ENCODE measurements at regions not wholly inside any gene's neighbourhood (a gene's known extent, or its start where the extent isn't known, plus 50 kb on each side); places are given as distances from the start of the nearest gene placed in this dataset.

GRCh38 chr4:149980121-149980682 is 98.0 kb upstream of the DCLK2 start:
- no peak overlapping the region for H3K4me3 ChIP-seq (ENCODE audit: low read depth, low read length)
- no peak for TF ChIP-seq CTCF (IDR thresholded peaks at IDR 0.05; ENCODE audit: insufficient read depth, low read depth, low read length)
- no peak for DNase-seq (ENCODE audit: low read depth)

- TF ChIP-seq CTCF (IDR thresholded peaks at IDR 0.05; ENCODE audit: insufficient read depth, low read depth, low read length), result peak; percentile 84
- H3K4me3 ChIP-seq (ENCODE audit: low read depth, low read length), result no peak overlapping the region
- peak; percentile 62 for DNase-seq (ENCODE audit: low read depth)
Measured at GRCh38 chr4:149980941-149981340, 97.3 kb upstream of the DCLK2 start.

- H3K4me3 ChIP-seq (ENCODE audit: low read depth, low read length), result no peak overlapping the region
- no peak for TF ChIP-seq CTCF (IDR thresholded peaks at IDR 0.05; ENCODE audit: insufficient read depth, low read depth, low read length)
- DNase-seq (ENCODE audit: low read depth), result peak; percentile 73
Measured at GRCh38 chr4:149983401-149983800, 94.8 kb upstream of the DCLK2 start.

GRCh38 chr4:149983931-149984330 is 94.3 kb upstream of the DCLK2 start:
- no peak overlapping the region for H3K4me3 ChIP-seq (ENCODE audit: low read depth, low read length)
- DNase-seq (ENCODE audit: low read depth), result no peak
- no peak for TF ChIP-seq CTCF (IDR thresholded peaks at IDR 0.05; ENCODE audit: insufficient read depth, low read depth, low read length)

DNA sequence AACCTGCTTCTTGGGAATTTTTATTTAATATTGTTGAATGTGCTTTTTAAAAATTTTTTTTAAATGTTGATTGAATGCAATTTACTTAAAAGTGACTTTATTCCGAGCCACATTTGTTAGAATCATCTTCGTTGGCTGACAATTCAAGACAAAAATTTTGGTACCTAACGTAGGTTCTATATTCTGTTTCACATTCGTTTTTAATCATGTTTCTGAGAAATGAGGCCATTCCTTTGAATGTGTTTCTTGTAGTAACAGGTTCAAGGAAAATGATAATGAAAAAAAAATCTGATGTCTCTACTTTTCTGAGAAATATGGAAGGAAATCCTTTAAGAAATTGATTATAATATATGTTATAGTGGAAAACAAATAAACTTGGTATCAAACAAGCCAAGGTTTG is 92.3 kb upstream of the DCLK2 start:
- TF ChIP-seq CTCF (IDR thresholded peaks at IDR 0.05; ENCODE audit: insufficient read depth, low read depth, low read length), result no peak
- no peak overlapping the region for H3K4me3 ChIP-seq (ENCODE audit: low read depth, low read length)
- DNase-seq (ENCODE audit: low read depth), result no peak

DNA sequence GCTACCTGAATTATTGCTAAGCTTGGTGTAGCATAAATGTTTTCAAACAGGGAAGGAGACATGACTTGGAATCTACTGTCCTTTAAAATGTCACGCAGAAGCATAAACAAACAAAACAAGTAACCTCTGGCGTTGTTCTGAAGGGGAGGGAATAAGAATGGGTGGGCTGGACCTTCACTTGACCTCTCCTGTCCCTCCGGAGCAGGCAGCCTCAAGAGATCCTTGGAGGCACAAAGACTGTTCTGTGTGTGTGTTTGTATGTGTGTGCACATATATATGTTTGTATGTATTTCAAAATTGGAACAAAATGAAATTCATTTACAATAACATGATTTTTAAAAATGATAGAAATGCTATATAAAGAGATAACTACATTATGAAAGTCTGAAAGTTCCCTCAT is 91.3 kb upstream of the DCLK2 start:
- no peak for TF ChIP-seq CTCF (IDR thresholded peaks at IDR 0.05; ENCODE audit: insufficient read depth, low read depth, low read length)
- no peak overlapping the region for H3K4me3 ChIP-seq (ENCODE audit: low read depth, low read length)

More for the DNA sequence above, 91.3 kb upstream of the DCLK2 start:
- no peak for DNase-seq (ENCODE audit: low read depth)
